ENCODE measurements at regions not wholly inside any gene's neighbourhood (a gene's known extent, or its start where the extent isn't known, plus 50 kb on each side); places are given as distances from the start of the nearest gene placed in this dataset.

- Histone ChIP-seq H3K4me1 (no peaks in the 10 kb centered on the region), H3K36me3 (no peaks in the 10 kb centered on the region), H3K4me3 (no peak overlapping the region), H3K27me3 (no peaks in the 10 kb centered on the region), H3K9ac (ENCODE audit: low read depth in 2 of 2, low read length in 2 of 2) (no peak overlapping the region), H3K9me3 (no peaks in the 10 kb centered on the region), H3K27ac (no peak overlapping the region)
- no peak for TF ChIP-seq CTCF (IDR thresholded peaks at IDR 0.05)
- no peak for DNase-seq
- intact Hi-C loops (cut with DNase I) = no loop called here
Observed at GRCh38 chr17:11121341-11121985, 119.5 kb upstream of the SHISA6 start.

- Histone ChIP-seq H3K36me3 (no peaks in the 10 kb centered on the region), H3K27me3 (no peaks in the 10 kb centered on the region), H3K4me1 (no peaks in the 10 kb centered on the region), H3K9ac (ENCODE audit: low read depth in 2 of 2, low read length in 2 of 2) (no peak overlapping the region), H3K4me3 (no peak overlapping the region), H3K9me3 (no peaks in the 10 kb centered on the region), H3K27ac (no peak overlapping the region)
- TF ChIP-seq CTCF (IDR thresholded peaks at IDR 0.05) = no peak
- intact Hi-C loops (cut with DNase I) = no loop called here
- DNase-seq = no peak
Observed at GRCh38 chr17:11109106-11109505, 131.9 kb upstream of the SHISA6 start.

- TF ChIP-seq CTCF (IDR thresholded peaks at IDR 0.05) = no peak
- H3K27ac ChIP-seq = no peak overlapping the region
- no peaks in the 10 kb centered on the region for H3K36me3 ChIP-seq
- no peak overlapping the region for H3K4me3 ChIP-seq
- no peaks in the 10 kb centered on the region for H3K4me1 ChIP-seq
- no peaks in the 10 kb centered on the region for H3K9me3 ChIP-seq
- H3K9ac ChIP-seq (ENCODE audit: low read depth in 2 of 2, low read length in 2 of 2) = no peak overlapping the region
- intact Hi-C loops (cut with DNase I) = no loop called here
- H3K27me3 ChIP-seq = no peaks in the 10 kb centered on the region
- DNase-seq = no peak
Observed at GRCh38 chr17:11105141-11105540, 135.9 kb upstream of the SHISA6 start.

GRCh38 chr17:11097121-11097520 lies 143.9 kb upstream of the SHISA6 start:
- no peak for DNase-seq
- Histone ChIP-seq H3K4me1 (no peaks in the 10 kb centered on the region), H3K27ac (no peak overlapping the region), H3K27me3 (no peaks in the 10 kb centered on the region), H3K9ac (ENCODE audit: low read depth in 2 of 2, low read length in 2 of 2) (no peak overlapping the region), H3K9me3 (no peaks in the 10 kb centered on the region), H3K4me3 (no peak overlapping the region), H3K36me3 (no peaks in the 10 kb centered on the region)
- intact Hi-C loops (cut with DNase I) = no loop called here
- no peak for TF ChIP-seq CTCF (IDR thresholded peaks at IDR 0.05)

- H3K27ac ChIP-seq = no peak overlapping the region
- H3K4me3 ChIP-seq = no peak overlapping the region
- no peaks in the 10 kb centered on the region for H3K9me3 ChIP-seq
- intact Hi-C loops (cut with DNase I) = no loop called here
- H3K27me3 ChIP-seq = no peaks in the 10 kb centered on the region
- no peak overlapping the region for H3K9ac ChIP-seq (ENCODE audit: low read depth in 2 of 2, low read length in 2 of 2)
- TF ChIP-seq CTCF (IDR thresholded peaks at IDR 0.05) = no peak
- DNase-seq = no peak
- H3K4me1 ChIP-seq = no peaks in the 10 kb centered on the region
- no peaks in the 10 kb centered on the region for H3K36me3 ChIP-seq
Observed at GRCh38 chr17:11094331-11094730, 146.7 kb upstream of the SHISA6 start.

All from colonic mucosa (tissue), 4 donors.